DND-41 (cell line): ENCODE measurements at regions not wholly inside any gene's neighbourhood (a gene's known extent, or its start where the extent isn't known, plus 50 kb on each side); places are given as distances from the start of the nearest gene placed in this dataset.

Experiments
- EZH2 ChIP-seq: IDR thresholded peaks from 3 replicates; pipeline ENCODE4 v1.6.1; 2012; ENCODE audit warnings: borderline replicate concordance, low read depth, mild to moderate bottlenecking, moderate library complexity, low read length, inconsistent platforms; ENCODE audit not compliant: severe bottlenecking
- TF ChIP-seq, protein P1 (sequence below): IDR thresholded peaks from 2 replicates; pipeline ENCODE4 v1.5.1; 2012; ENCODE audit warnings: borderline replicate concordance, low read length, moderate library complexity, mild to moderate bottlenecking; ENCODE audit not compliant: poor library complexity, severe bottlenecking; ENCODE audit errors: extremely low read depth

DNA sequence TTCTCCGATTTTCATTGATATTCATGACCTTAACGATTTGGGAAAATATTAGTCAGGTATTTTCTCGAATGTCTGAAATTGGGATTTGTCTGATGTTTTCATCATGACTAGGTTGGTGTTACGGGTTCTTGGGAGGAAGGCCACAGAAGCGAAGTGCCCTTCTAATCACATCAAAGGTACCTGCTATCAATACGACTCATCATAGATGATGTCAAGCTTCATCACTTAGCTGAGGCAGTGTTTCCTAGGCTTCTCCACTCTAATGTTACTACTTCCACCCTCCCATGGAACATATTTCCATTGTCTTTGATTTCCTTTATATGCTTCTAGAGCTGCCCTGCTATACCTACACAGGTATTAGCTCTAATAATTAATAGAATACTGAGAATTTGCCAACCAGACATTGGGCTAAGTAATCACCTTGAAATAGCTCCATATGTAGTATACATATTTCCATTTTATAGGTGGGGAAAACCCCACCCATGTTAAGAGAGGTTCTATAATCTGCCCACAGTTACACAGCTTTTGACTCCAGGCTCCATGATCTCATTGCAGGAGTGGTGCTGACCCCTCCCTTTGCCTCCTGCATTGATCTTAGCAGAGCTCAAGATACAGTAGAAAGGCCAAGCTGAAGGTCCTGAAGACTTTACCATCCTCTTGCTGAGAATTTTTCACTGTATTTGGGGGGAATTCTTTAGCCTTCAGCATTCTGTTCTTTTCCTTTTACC is 238.6 kb upstream of the ADAMTSL1 start:
- TF ChIP-seq, protein P1, sequence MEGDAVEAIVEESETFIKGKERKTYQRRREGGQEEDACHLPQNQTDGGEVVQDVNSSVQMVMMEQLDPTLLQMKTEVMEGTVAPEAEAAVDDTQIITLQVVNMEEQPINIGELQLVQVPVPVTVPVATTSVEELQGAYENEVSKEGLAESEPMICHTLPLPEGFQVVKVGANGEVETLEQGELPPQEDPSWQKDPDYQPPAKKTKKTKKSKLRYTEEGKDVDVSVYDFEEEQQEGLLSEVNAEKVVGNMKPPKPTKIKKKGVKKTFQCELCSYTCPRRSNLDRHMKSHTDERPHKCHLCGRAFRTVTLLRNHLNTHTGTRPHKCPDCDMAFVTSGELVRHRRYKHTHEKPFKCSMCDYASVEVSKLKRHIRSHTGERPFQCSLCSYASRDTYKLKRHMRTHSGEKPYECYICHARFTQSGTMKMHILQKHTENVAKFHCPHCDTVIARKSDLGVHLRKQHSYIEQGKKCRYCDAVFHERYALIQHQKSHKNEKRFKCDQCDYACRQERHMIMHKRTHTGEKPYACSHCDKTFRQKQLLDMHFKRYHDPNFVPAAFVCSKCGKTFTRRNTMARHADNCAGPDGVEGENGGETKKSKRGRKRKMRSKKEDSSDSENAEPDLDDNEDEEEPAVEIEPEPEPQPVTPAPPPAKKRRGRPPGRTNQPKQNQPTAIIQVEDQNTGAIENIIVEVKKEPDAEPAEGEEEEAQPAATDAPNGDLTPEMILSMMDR, result no peak
- TF ChIP-seq EZH2, result no peak
